Stimulated activated CD4-positive, alpha-beta T cell treated with anti-CD3 and anti-CD28 coated beads, Interleukin-15, amount 100 ng/mL, for 48 hours (primary cell): ENCODE measurements at regions not wholly inside any gene's neighbourhood (a gene's known extent, or its start where the extent isn't known, plus 50 kb on each side); places are given as distances from the start of the nearest gene placed in this dataset.

Experiments used
- DNase-seq, 2 donors: peaks; one replicate each; pipeline ENCODE4 v3.0.0-alpha.2; 2020; ENCODE audit warnings: low read depth in 2 of 2

DNA sequence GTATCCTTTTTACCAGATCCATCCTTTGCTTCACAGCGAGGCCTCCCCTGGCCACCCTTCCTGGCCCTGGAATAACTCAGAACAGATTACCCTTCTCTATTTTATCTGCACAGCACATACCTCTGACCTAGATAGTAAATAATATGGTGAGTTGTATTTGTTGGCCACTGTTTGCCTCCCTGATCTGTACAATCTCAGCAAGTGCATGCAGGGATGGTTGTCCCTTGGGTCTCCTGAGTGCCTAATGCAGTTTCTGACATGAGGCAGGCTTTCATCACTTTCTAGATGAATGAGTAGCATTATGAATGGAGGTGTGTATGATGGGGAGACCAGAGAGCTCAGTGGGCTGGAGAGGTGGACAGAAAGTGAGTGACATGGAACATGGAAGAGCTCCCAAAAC is 525.1 kb upstream of the IGFBP3 start:
- DNase-seq: no peak

DNA sequence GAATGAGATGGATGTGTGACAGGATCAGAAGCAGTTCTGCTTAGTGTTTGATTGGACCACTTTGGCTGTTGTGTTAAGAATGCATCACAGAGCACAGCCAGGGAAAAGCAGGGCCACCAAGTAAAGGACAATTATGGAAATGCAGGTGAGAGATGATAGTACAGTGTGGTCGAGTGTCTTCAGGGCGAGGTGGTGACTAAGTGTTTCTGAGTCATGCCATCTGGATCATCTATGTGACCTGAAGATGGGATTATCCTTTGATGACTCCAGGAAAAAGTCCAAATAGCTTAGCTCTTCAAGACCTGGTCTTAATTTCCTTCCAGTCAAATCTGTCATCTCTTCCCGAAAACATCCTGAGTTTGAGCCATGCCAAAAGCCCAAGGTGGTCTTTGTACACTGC is 523.2 kb upstream of the IGFBP3 start:
- no peak for DNase-seq

DNA sequence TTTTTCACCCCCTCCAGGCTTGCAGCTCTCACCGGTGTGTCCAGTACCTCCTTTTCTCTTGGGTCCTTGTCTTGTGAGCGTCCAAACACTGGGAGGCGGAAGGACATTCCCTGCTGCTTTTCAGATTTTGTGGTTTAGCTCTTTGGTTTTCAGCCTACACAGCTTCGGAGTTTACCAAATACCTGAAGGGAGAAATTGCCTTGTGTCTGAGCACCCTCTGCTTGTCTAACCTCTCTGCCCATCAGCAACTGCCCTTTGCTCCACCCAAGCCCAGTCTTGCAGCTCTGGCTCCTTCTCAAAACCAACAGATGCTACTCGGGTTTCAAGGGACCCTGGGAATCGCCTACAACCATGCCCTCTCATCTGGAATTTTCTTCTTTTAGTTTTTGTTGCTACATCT is 519.1 kb upstream of the IGFBP3 start:
- DNase-seq: no peak

DNA sequence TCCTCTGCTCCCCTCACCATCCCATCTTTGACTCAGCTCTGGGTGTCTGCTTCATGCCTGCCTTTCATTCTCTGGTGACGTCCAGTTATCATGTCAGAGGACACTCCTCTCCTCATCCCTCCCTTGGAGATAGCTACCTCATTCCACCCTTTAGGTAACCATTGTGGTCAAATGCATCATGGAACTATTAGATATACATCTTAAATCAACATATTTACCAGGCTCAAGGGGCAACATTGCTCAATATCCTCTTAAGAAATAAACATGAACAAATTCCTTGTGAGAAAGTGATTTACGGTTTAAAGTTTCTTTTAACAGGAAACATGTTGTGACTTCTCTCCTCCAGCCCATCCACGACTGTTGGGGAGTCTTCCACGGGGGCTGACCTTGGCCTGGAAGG is 511.6 kb upstream of the IGFBP3 start:
- no peak for DNase-seq

DNA sequence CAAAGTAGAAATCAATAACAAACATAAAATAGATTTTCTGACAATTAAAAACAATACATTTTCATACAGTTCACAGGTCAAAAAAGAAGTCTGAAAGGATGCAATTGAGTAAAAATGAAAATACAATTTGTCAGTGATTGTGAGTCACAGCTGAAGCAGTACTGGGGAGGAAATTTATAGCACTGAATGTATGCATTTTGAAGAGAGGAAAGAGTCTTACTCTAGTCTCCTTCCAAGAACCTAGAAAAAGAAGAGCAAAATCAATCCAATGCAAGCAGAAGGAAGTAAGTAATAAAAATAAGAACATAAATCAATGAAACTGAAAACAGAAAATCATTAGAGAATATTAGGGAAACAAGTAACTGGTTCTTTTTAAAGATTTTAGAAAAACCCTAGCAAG is 507.2 kb upstream of the IGFBP3 start:
- no peak for DNase-seq

DNA sequence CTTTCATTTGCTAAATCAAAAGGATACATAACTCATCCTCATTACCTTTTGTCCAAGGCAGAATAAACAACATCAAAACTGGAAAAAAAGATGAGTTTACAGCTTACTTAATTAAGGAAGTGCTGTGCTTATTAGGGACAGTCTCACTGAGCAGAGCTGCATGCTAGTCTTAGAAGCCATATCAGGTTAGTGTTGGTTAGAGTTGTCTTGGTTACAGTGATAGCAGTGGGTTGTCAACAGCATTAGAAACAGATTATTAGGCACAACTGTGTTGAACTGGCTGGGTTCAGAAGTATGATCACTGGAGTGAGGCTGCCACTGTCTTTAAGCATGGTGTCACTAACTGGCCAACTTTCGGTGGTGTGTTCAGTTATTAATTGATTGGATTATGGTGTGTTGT is 503.9 kb upstream of the IGFBP3 start:
- DNase-seq: no peak

DNA sequence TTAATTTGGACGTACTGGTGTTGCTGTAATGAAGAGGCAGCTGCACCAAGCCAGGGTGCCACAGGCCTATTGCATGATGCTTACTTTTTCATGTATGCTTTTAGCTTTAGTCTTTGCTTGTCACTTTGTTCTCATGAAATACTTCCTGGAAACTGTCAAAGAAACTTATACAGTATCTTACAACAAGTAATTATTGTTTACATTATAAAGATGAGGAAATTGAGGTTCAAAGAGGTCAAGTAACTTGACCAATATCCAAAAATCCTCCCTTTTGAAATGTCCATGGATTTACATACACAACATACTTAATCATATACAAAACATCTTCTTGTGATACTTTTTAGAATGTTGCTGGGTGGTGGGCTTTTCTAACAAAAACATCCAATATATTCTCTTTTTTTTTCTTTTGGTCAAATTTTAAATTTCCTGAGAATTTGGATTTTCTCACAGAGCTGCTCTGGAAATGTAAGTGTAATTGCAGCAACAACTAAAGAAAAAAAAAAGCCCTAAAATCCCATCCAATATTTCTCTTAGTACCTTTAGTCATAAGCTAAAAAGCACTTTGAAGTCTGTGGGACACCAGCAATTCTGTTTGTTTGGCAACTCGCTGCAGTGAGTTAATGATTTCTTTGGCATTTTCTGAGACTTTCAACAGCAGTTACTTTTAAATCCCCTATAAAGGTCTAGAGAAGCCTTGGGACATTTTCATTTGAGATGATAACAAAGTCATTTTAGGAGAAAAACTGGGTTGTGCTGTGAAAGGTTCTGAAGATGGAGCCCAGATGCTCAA is 500.6 kb upstream of the IGFBP3 start:
- DNase-seq: no peak

DNA sequence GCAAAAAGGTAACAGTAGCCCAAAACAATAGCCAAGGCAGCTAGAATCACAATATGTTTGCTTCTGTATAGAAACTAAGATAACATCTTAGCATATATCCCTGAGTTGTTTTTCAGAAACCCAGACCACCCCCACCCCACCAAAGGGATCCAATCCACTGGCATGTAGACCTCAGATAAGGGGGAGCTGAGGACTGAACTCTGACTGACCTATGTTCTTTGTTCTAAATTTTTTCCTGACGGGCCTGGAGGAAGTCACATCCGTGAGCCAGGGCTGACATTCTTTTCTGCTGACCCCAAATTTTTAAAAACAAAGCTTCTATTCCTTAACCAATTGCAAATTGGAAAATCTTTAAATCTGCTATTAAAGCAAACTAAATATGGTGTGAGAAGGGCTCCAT is 493.9 kb upstream of the IGFBP3 start:
- DNase-seq: no peak

DNA sequence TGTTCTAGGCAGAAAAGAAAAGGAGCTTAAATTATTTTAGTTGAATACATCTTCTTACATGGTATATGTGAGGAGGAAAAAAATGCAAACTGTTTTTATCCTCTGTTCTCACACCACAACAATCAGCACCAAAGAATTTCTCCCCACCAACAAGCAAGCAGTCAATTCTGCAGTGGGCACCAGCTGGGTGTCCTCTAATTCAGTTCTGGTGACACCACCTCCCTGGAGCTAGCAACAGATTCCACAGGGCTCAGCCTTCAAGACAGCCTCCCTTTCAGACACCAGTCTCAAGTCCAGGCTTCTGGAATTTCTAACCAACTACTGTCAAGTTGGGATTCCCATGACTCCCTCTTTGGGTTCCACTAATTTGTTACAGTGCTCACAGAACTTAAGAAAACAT is 490.2 kb upstream of the IGFBP3 start:
- DNase-seq: no peak

DNA sequence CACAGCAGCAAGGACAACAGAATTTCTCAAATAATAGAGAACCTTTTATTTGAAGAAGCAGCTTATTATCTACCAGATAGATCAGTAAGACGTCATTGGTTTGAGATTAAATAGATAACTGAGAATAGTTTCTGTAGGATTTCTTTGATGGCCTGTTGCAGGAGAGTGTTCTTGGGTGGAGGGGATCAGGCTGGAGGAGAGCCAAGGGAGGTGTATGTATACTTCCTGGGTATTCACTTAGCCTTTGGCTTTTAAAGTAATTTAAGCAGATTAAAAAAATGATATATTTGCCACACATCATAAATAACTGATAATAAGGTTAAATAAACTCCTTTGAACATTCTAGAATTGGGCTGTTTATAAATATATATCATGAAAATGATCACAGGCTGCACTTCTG is 486.1 kb upstream of the IGFBP3 start:
- no peak for DNase-seq

DNA sequence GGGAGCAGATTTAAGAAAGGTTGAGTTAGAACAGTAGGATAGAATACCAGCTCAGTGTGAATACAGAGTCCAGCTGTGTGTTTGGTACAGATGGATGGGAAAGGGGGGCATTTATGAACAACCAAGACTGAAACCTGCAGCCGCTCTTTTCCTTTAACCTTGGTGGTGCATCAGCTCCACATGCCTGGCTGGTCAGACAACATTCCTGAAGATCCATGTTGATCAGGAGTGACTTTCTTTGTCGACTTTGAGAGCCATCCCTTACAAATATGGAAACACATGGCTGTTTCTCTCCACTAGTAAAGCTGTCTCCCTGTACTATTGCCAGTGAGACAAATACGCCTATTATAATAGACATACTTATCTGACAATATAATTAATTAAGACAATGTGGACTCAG is 476.5 kb upstream of the IGFBP3 start:
- DNase-seq: no peak

DNA sequence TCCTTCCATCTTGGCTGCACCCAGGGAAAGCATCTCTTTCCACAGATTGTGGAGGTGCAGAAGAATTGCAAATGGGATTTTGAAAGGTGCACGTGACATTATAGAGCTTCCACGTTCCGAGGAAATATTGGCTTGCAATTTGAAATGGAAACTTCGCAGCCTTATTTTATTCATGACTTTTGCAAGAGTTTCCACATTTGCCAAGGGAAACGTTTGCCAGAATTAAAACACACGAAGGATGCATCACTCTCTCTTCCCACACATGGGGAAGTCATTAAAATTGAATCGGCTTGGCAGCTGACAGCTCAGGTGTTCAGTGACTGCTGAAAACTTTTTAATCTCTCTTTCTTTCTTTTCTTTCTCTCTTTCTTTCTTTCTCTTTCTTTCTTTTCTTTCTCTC is 475.4 kb upstream of the IGFBP3 start:
- DNase-seq: no peak

DNA sequence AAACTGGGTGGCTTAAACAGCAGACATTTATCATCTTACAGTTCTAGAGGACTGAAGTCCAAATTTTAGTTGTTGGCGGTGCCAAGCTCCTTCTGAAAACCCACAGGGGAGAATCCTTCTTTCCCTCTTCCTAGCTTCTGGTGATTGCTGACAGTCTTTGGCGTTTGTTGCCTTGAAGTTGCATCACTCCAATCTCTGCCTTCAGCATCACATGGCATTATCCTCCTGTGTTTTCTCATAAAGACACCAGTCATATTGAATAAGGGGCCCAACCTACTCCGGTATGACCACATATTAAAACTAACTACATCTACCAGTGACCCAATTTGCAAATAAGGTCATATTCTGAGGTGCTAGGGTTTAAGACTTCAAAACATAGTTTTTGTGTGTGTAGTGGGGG is 472.1 kb upstream of the IGFBP3 start:
- no peak for DNase-seq

DNA sequence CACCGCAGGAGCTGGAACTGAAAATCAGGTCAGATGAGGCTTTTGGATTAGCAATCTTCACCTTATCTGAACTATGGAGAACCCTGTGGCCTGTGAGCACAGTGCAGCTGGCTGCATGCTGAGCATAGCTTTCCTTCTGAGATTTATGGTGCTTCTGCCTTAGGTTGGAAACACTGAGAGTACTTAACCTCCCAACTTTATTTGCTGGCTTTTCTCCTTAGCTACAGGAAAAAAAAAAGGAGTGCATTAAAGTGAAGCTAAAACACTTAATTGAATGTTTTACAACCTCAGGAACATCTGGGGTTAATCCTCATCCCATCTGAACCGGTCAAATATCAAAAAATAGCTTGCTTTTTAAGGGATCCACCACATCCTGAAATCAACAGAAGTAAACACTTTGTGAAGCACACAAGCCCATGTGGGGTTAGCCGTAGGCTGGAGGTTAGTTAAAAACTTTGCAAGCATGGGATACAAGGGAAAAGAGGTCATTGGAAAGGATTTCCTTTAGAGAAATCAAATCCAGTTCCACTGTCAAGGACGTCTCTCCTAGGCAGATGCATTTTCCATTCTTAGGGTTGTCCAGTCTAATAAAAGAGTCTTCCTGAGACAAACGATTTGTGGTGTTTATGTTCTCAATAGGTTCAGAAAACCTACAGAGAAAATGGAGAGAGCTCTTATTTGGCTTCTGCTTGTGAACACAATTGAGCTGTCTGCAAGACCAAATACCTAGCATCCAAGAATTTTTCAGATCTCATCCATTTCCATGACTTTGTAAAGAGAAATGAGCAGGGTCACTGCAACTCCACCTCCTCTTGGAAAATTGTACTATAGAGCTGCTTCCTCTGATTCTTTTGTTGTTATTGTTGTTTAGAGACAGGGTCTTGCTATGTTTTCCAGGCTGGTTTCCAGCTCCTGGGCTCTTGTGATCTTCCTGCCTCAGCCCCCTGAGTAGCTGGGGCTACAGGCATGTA is 470.4 kb upstream of the IGFBP3 start:
- no peak for DNase-seq

DNA sequence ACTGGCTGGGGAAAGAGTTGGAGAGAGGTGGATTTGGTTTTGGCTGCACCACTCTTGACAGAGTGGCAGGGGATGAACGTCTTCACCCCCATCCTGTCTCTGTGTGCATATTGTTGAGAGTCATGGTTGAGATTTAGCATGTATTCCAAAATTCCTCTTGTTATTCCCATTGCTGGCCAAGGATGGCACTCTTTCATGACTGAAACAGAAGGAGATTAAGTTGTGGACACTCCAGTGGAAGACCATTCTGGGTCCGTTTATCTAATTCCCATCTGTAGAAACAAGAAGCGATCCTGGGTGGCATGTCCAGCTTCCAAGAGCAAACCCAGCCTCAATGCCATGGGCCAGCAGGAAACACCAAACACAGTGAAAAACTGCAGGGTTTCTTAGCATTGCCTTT is 469.0 kb upstream of the IGFBP3 start:
- DNase-seq: no peak

DNA sequence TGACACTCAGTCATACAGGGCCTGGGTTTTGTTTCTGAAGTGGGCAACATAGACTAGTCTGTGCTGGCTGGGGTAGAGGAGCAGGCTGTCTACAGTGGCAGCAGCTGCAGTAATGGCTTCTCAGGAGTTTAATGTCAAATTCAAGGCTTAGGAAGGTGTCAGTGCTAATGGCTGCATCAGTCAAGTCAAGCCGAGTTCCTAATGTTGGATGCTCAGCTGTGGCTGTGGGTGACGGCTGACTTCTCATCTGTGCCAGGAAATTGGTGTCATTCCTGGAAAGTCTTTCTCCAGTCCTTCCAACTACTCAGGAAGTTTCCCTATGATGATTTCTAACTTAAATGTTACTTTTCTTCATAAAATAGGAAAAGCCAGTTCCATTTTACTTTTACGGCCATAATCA is 468.1 kb upstream of the IGFBP3 start:
- no peak for DNase-seq

DNA sequence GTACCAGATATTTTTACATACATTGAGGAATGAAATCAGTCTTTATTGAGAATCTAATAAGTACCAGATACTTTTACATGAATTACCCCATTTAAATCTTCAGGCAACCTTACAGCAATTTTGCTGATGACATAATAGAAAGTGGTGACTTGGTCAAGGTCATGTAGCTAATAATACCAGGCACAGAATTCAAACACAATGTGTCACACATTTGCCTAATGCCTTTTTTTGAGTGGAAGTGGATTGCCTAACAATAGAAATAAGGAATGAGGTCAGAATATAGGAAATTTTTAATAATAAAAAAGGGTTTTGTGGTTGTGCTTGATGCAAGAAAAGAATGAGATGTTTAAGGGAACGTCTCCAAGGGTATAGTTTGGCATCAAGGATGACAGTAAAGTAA is 466.6 kb upstream of the IGFBP3 start:
- DNase-seq: no peak

DNA sequence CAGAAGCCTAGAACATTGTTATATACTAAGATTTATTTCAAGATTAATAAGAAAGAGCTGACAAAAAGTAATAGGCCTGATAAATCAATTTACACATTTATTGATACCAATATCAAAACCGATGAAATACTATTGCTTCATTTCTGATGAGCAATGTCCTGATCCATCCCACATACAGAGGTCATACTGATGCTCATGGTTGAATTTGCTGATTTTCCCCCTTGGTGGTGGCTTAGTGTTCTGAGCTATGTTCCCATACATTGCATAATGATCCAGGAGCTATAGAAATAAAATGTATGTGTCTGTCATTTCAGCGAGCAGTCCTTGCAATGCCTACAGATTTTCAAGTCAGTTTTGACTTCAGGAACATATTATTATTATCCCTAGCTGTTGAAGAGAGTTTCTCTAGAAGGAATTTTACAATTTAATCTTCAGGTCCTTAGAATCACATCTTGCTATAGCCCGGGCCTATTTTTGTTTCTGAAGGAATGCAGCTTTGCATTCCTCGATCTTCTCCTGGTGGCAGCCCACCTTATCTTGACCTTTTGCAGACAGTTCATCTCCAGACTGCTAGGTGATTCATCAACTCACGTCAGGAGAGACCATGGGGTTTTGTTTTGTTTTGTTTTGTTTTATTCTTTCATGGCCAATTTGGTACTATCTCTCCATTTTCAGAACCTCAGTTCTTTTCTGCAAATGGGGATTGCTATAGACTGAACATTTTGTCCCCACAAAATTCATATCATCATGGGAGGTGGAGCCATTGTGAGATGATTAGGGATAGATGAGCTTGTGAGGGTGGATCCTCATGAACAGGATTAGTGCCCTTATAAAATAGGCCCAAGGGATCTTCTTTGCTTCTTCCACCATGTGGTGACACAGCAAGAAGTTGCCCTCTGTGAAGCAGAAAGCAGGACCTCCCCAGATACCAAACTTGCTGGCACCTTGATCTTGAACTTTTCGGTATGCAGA is 465.6 kb upstream of the IGFBP3 start:
- no peak for DNase-seq

DNA sequence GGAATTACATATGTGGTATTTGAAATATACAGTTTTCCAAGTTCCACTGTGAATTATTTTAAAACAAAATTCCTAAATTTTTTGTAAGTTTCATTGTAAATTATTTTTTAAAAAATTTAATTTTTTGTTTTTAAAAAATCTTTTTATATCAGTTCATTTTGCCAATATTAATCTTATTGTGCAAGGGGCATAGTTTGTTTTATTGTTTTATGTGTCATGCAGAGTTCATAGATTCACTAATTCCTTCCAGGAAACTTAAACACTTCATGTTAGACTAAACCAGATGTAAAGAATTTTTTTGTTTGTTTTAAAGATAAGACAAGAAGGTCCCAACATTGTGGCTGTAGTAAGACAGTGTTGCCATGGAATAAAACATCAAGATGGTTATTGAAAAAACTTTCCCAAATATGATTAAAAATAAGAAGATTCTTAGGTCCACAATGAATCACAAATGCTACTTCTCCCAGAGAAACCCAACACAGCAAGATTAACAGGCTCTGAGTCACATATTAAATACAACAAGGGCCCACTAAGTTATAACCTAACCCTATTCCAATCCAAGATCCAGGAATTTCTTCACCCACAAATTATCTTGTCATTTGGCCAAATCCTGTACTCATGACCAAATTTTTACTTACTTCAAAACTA is 464.7 kb upstream of the IGFBP3 start:
- DNase-seq: no peak

DNA sequence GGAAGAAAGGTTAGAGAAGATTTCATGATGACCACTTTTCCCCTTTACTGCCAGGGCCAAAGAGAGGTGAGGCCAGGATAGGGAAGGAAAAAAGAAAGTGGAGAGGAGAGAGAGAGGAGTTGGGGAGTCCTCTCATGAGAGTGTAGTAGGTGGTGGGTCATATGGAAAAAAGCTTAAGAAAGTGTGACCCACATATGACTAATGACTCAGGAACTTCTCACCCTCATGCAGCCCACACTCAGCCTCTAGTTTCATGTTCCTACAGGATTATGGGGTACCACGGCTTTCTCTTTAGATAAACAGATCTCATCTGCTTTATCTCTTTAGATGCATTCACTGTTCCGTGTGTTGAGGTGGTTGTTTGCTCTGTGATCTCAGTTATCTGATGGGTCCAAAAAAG is 462.5 kb upstream of the IGFBP3 start:
- DNase-seq: no peak

DNA sequence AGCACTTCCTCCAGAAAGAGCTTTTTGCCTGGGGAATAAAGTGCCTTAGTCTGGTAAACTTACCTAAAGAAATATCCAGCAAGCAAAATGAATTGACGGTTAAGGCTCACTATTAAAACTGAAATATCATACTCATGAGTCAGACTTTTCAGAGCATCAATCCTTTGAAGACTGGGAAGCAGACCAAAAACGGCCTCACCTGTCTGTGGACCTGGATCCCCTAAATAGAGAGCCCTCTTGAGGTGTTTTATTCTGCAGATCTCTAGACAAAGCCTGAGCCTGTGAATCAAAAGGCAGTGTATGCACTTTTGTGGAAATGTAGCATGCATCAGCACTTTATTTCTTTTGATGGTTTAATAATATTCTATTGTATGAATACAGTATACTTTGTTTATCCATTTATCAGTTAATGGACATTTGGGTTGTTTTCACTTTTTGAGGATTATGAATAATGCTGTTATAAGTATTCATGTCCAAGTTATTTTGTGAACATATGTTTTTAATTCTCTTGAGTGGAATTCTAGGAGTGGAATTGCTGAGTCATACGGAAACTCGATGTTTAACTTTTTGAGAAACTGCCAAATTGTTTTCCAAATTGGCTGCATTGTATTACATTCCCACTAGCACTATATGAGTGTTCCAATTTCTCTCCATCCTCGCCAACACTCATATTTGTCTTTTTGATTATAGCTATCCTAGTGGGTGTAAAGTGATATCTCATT is 449.0 kb upstream of the IGFBP3 start:
- DNase-seq: no peak
